ENCODE measurements at regions not wholly inside any gene's neighbourhood (a gene's known extent, or its start where the extent isn't known, plus 50 kb on each side); places are given as distances from the start of the nearest gene placed in this dataset.

- POLR2A ChIA-PET = no interaction called here
Observed at GRCh38 chr16:62596125-62596524, 559.9 kb upstream of the CDH8 start.

GRCh38 chr16:62586128-62586862 lies 550.1 kb upstream of the CDH8 start:
- DNase-seq (no peak), ATAC-seq (ENCODE audit: low read depth) (no peak)
- no peak for TF ChIP-seq CTCF (IDR thresholded peaks at IDR 0.05)
- H3K27ac Mint-ChIP-seq = no peak overlapping the region
- POLR2A ChIA-PET = no interaction called here
- H3K27me3 Mint-ChIP-seq = no peaks in the 10 kb centered on the region
- H3K4me1 Mint-ChIP-seq = no peaks in the 10 kb centered on the region
- intact Hi-C loops (cut with micrococcal nuclease) = no loop called here
- H3K36me3 Mint-ChIP-seq (ENCODE audit: low read depth) = no peaks in the 10 kb centered on the region
- H3K9me3 Mint-ChIP-seq = peaks cover 7% of the 10 kb centered on the region
- CTCF ChIA-PET = no interaction called here
- H3K4me3 Mint-ChIP-seq = no peak overlapping the region

More at GRCh38 chr16:62596125-62596524, 559.9 kb upstream of the CDH8 start:
- peaks cover 4% of the 10 kb centered on the region for H3K9me3 Mint-ChIP-seq
- no peaks in the 10 kb centered on the region for H3K27me3 Mint-ChIP-seq
- CTCF ChIA-PET = no interaction called here
- H3K4me3 Mint-ChIP-seq = no peak overlapping the region
- no peak overlapping the region for H3K27ac Mint-ChIP-seq
- no peak for TF ChIP-seq CTCF (IDR thresholded peaks at IDR 0.05)
- no peak for DNase-seq
- no peaks in the 10 kb centered on the region for H3K36me3 Mint-ChIP-seq (ENCODE audit: low read depth)
- no peaks in the 10 kb centered on the region for H3K4me1 Mint-ChIP-seq
- intact Hi-C loops (cut with micrococcal nuclease) = no loop called here
- ATAC-seq (ENCODE audit: low read depth) = no peak

- ATAC-seq (ENCODE audit: low read depth) (no peak), DNase-seq (no peak)
- H3K27ac Mint-ChIP-seq = no peak overlapping the region
- peaks cover 11% of the 10 kb centered on the region for H3K9me3 Mint-ChIP-seq
- TF ChIP-seq CTCF (IDR thresholded peaks at IDR 0.05) = no peak
- H3K4me3 Mint-ChIP-seq = no peak overlapping the region
- CTCF ChIA-PET = no interaction called here
- no peaks in the 10 kb centered on the region for H3K4me1 Mint-ChIP-seq
- H3K36me3 Mint-ChIP-seq (ENCODE audit: low read depth) = no peaks in the 10 kb centered on the region
- intact Hi-C loops (cut with micrococcal nuclease) = no loop called here
- H3K27me3 Mint-ChIP-seq = no peaks in the 10 kb centered on the region
- POLR2A ChIA-PET = no interaction called here
Observed at GRCh38 chr16:62585041-62585545, 548.9 kb upstream of the CDH8 start.

GRCh38 chr16:62583414-62583813 lies 547.2 kb upstream of the CDH8 start:
- DNase-seq (no peak), ATAC-seq (ENCODE audit: low read depth) (no peak)
- ChIA-PET POLR2A (no interaction called here), CTCF (no interaction called here)
- intact Hi-C loops (cut with micrococcal nuclease) = no loop called here
- no peaks in the 10 kb centered on the region for H3K4me1 Mint-ChIP-seq
- H3K9me3 Mint-ChIP-seq = peaks cover 11% of the 10 kb centered on the region
- H3K36me3 Mint-ChIP-seq (ENCODE audit: low read depth) = no peaks in the 10 kb centered on the region
- H3K27me3 Mint-ChIP-seq = no peaks in the 10 kb centered on the region
- H3K27ac Mint-ChIP-seq = no peak overlapping the region
- H3K4me3 Mint-ChIP-seq = no peak overlapping the region
- no peak for TF ChIP-seq CTCF (IDR thresholded peaks at IDR 0.05)

GRCh38 chr16:62573466-62573865 lies 537.2 kb upstream of the CDH8 start:
- Mint-ChIP-seq H3K9me3 (peaks cover 5% of the 10 kb centered on the region), H3K4me1 (no peaks in the 10 kb centered on the region), H3K27me3 (no peaks in the 10 kb centered on the region), H3K4me3 (no peak overlapping the region), H3K27ac (no peak overlapping the region), H3K36me3 (ENCODE audit: low read depth) (no peaks in the 10 kb centered on the region)
- no peak for TF ChIP-seq CTCF (IDR thresholded peaks at IDR 0.05)
- DNase-seq = no peak
- intact Hi-C loops (cut with micrococcal nuclease) = no loop called here
- POLR2A ChIA-PET = no interaction called here
- no peak for ATAC-seq (ENCODE audit: low read depth)
- CTCF ChIA-PET = no interaction called here

All from activated B cell treated with CpG ODN at 0.5 μM for 24 hours (primary cell).